ENCODE measurements at regions not wholly inside any gene's neighbourhood (a gene's known extent, or its start where the extent isn't known, plus 50 kb on each side); places are given as distances from the start of the nearest gene placed in this dataset.
A peak's percentile ranks its signal among the peaks of the same experiment; 100 is the strongest.

DNA sequence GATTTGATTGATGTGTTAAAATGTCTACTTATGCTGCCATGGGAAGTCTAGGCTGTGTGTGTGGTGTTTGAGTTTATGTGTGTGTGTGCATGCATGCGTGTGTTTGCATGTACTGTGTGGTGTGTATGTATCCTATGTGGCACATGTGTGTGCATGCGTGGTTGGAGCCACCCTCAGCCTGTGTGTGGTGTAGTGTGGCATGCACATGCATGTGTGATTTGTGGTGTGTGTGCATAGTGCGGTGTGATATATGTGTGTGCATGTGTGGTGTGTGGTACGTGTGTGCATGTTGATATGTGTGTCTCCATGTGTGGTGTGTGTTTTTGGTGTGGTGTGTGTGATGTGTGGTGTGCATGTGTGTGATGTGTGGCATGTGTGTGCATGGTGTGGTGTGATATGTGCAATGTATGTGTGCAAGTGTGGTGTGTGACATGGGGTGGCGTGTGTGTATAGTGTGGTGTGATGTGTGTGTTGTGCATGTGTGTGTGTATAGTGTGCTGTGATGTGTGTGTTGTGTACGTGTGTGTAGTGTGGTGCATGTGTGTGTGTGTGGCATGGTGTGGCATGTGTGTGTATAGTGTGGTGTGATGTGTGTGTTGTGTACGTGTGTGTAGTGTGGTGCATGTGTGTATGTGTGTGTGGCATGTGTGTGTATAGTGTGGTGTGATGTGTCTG lies 66.6 kb upstream of the HDAC4 start:
- no peak for DNase-seq
- no peaks in the 10 kb centered on the region for H3K36me3 ChIP-seq (ENCODE audit: low read depth, missing control alignments)
- no peak for TF ChIP-seq POLR2A (IDR thresholded peaks at IDR 0.05)
- TF ChIP-seq, protein P1, sequence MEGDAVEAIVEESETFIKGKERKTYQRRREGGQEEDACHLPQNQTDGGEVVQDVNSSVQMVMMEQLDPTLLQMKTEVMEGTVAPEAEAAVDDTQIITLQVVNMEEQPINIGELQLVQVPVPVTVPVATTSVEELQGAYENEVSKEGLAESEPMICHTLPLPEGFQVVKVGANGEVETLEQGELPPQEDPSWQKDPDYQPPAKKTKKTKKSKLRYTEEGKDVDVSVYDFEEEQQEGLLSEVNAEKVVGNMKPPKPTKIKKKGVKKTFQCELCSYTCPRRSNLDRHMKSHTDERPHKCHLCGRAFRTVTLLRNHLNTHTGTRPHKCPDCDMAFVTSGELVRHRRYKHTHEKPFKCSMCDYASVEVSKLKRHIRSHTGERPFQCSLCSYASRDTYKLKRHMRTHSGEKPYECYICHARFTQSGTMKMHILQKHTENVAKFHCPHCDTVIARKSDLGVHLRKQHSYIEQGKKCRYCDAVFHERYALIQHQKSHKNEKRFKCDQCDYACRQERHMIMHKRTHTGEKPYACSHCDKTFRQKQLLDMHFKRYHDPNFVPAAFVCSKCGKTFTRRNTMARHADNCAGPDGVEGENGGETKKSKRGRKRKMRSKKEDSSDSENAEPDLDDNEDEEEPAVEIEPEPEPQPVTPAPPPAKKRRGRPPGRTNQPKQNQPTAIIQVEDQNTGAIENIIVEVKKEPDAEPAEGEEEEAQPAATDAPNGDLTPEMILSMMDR (IDR thresholded peaks at IDR 0.05), result no peak
- H3K4me3 ChIP-seq, result no peak overlapping the region
- intact Hi-C loops (cut with DNase I; ENCODE audit: low total_unique reads), result no loop called here
- H3K27me3 ChIP-seq, result no peaks in the 10 kb centered on the region
- H3K4me1 ChIP-seq, result no peaks in the 10 kb centered on the region
- H3K27ac ChIP-seq, result no peak overlapping the region
- H3K9me3 ChIP-seq, result no peaks in the 10 kb centered on the region
- WGBS, 2 donors, result 86 to 93% methylated on average over 7 of the region's 7 CpGs

DNA sequence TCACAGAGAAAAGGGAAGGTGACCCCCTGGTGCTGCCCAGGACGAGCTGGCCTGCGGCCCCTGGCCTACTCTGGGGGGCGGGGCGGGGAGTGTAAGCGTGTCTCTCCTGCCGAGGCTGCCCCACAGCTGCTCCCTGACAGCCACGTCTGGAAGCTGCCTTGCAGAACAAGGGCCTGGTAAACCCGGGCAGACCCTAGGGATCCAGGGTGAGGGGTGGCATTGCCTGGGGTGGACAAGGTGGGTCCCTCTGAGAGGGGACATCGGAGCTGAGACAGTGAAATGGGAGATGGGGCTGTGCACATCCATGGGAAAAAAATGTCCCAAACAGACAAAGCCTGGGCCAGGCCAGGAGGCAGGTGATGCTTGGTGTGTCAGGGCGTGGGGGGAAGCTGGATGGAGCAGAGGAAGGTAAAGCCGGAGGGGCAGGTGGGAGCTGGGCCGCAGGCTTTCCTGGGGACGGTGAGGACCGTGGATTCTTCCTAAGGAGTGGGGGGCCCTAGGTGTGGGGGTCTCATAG lies 66.0 kb upstream of the HDAC4 start:
- no peak for TF ChIP-seq POLR2A (IDR thresholded peaks at IDR 0.05)
- TF ChIP-seq, protein P1 (IDR thresholded peaks at IDR 0.05), result no peak
- Histone ChIP-seq H3K4me3 (no peak overlapping the region), H3K27me3 (no peaks in the 10 kb centered on the region), H3K27ac (no peak overlapping the region), H3K4me1 (no peaks in the 10 kb centered on the region), H3K36me3 (ENCODE audit: low read depth, missing control alignments) (no peaks in the 10 kb centered on the region), H3K9me3 (no peaks in the 10 kb centered on the region)
- intact Hi-C loops (cut with DNase I; ENCODE audit: low total_unique reads), result no loop called here
- 87 to 92% methylated on average over 8 to 14 of the region's 14 CpGs for WGBS, 2 donors
- no peak for DNase-seq

DNA sequence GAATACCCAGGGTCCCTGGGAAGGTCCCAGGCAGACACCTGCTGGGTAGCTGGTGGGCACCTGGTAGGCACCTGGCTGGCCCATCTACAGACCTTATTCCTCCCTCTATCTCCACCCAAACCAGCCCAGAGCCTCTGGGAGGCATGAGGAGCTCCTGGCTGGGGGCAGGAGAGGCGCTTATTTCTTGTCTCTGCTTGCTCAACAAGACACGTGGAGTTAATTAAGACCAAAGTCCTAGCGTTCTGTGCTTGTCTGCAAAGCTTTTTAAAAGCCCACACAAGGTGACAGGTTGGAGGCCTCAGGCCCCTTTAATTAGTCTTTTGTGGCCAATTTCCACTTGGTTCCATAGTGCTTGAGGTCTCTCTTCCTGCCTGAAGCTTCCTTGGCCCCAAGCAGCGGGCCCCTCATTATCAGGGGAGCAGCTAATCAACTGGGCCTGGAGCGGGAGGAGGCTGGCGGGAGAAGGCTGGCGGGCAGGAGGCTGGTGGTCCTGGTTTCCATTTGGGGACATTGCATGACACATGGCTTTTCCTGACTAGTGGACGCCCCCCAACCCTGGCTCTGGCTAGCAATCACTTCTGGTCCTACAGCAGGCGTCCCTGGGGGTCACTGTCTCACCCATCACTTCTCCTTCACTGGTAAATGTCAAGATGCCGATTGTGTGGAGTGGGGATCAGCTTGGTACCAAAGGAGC lies 65.4 kb upstream of the HDAC4 start:
- no peak overlapping the region for H3K27ac ChIP-seq
- no peak for TF ChIP-seq POLR2A (IDR thresholded peaks at IDR 0.05)
- TF ChIP-seq, protein P1 (IDR thresholded peaks at IDR 0.05), result no peak
- DNase-seq, result no peak
- H3K4me3 ChIP-seq, result no peak overlapping the region
- H3K9me3 ChIP-seq, result no peaks in the 10 kb centered on the region
- WGBS, 2 donors, result 78 to 85% methylated on average over 8 to 10 of the region's 10 CpGs
- no peaks in the 10 kb centered on the region for H3K4me1 ChIP-seq
- H3K36me3 ChIP-seq (ENCODE audit: low read depth, missing control alignments), result no peaks in the 10 kb centered on the region
- H3K27me3 ChIP-seq, result no peaks in the 10 kb centered on the region
- intact Hi-C loops (cut with DNase I; ENCODE audit: low total_unique reads), result no loop called here

DNA sequence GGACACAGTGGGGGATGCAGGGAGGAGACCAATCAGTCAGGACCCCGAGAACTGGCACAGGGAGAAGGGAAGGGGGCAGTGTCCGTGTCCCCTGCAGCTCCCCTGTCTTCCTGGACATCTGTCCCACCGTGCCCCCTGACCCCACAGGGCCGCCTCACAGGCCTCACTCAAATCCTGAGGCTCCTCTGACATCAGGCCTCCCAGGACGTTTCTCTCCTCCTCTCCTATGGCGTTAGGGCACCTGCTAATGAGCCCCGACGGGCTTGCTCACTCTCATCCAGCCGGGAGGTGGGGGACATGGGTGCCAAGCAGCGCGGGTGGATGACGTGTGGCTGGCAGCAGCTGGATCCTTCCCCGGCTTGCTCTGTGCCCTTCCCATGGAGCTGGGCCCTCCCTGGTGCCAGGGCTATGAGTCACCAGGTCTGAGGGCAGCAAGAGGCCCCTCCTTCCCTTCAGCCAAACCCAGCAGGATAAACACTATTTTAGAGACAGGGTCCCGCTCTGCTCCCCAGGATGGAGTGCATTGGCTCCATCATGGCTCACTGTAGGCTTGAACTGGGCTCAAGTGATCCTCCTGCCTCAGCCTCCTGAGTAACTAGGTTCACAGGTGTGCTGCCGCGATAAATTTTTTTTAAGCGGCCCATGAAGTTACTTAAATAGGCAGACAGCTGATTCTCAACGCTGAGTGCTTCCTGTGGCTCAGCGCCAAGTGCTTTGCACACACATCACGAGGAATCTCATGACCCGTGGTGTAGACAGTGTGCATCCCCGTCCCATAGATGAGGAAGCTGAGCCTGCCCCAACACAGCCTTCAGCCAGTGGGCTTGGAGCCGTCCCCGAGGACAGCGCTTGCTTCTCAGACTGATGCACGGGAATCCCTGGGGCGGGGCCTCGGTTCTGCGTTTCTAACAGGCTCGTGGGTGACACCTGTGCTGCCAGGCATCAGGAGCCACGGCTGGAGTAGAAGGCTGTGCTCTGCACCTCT lies 64.5 kb upstream of the HDAC4 start:
- intact Hi-C loops (cut with DNase I; ENCODE audit: low total_unique reads), result no loop called here
- no peaks in the 10 kb centered on the region for H3K36me3 ChIP-seq (ENCODE audit: low read depth, missing control alignments)
- peak; percentile 63 for DNase-seq
- H3K4me1 ChIP-seq, result no peaks in the 10 kb centered on the region
- H3K9me3 ChIP-seq, result no peaks in the 10 kb centered on the region
- no peak overlapping the region for H3K27ac ChIP-seq
- no peaks in the 10 kb centered on the region for H3K27me3 ChIP-seq
- no peak overlapping the region for H3K4me3 ChIP-seq
- TF ChIP-seq POLR2A (IDR thresholded peaks at IDR 0.05), result no peak
- TF ChIP-seq, protein P1 (IDR thresholded peaks at IDR 0.05), result no peak
- 83 to 88% methylated on average over 28 to 31 of the region's 31 CpGs for WGBS, 2 donors

All from testis (tissue), 2 donors.